GM18507 (cell line): ENCODE measurements at regions not wholly inside any gene's neighbourhood (a gene's known extent, or its start where the extent isn't known, plus 50 kb on each side); places are given as distances from the start of the nearest gene placed in this dataset.
"Not testable (repeated sequence)": the region's sequence is repeated elsewhere in the genome, so short reads cannot be mapped to it uniquely, and the experiment has no call there.

Source experiments
- DNase-seq: peaks from one replicate; pipeline ENCODE4 v3.0.0; 2011; ENCODE audit warnings: low read depth; ENCODE audit not compliant: insufficient read length; ENCODE audit errors: extremely low spot score
- FAIRE-seq: peaks from 2 replicates; lab custom pipeline; 2011; peaks lifted over from hg19 to GRCh38; lab: Jason Lieb, UNC

DNA sequence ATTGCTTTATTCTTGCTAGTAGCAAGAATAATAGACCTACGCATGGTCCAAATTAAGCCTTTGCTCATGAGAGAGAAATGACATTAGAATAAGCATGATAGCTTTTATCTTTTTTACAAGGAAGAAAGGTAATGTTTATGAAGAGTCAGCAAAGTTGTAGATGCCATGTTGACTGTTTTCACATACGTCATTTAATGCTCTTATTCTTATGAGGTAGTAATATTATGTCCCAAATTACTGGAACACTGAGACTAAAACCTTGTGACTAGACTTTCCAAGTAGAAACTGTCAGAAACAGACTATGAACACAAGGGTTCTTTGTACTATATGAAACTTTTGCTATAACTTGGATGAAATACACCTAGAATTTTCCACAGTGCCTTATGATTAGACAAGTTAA, 552.8 kb upstream of the SLC8A1 start:
- no peak for FAIRE-seq
- no peak for DNase-seq

- DNase-seq (no peak), FAIRE-seq (no peak)
Observed at GRCh38 chr2:41020358-41020757, 568.5 kb upstream of the SLC8A1 start.

DNA sequence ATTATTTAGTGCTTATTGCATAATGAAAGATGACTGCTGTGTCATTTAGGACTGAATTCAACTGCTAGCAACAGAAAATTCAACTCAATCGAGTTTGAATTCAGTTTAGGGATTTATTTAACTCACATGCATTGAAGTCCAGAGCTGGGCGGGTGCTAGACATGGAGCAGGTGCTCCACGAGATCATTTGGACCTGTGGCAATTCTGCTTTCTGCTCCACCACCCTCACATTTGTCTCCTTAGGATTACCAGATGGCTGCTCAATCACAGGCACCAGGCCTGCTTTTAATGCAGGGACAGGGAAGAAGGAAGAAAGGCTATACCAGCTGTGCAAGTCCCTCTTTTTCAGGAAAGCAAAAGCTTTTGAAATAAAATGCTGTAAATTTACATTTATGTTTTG, 572.9 kb upstream of the SLC8A1 start:
- no peak for FAIRE-seq
- no peak for DNase-seq

- no peak for DNase-seq
- no peak for FAIRE-seq
Observed at GRCh38 chr2:41026613-41027012, 574.7 kb upstream of the SLC8A1 start.

DNA sequence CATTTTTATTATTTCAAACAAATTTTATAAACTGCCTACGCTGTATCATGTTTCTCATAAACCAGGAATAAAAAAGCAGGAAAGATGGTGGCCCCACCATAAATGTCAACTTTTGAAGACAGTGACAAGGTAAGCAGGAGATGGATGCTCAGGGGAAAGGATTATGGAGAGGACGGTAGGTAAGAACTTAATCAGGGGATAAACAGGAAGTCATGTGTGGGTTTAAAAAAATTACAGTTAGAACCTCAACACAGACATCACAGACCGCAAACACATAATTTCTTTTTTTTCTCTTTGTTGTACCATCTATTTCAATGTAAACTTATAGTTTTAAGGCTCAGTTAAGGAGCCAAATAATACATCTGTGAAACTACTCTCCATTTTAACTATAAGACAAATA, 575.2 kb upstream of the SLC8A1 start:
- FAIRE-seq (no peak), DNase-seq (no peak)

GRCh38 chr2:41031282-41031681, 579.4 kb upstream of the SLC8A1 start:
- FAIRE-seq (no peak), DNase-seq (no peak)

DNA sequence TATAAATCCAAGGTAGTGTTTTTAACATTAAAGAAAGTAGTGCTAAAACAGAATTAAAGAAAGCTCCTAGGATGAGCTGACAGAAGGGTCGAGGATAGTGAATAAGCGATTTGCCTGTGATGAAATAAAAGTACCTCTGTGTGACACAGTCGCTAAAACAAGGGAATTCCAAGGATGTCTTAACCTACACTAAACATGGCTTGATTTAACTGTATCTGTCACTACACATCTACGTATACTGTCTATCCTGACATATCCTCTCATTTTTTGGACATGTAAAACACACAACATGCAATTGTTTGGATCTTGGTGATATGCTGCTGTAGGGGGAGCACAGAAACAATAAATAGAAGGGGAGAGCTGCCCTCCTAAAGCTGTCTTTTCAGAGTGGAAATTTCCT, 580.8 kb upstream of the SLC8A1 start:
- DNase-seq: no peak
- no peak for FAIRE-seq

DNA sequence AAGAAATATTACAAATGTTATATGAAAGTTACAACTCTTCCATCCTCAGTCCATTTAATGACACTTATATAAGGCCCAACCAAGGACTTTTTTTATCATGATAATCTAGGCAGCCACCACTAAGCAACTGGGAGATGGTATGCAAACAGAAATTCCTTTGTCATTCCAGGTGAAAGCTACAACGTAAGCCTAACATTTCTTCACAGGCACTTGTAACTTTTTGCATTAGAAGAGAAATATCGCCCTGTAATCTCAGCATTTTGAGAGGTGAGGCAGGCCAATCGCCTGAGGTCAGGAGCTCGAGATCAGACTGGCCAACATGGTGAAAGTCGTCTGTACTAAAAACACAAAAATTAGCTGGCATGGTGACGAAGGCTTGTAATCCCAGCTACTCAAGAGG, 581.2 kb upstream of the SLC8A1 start:
- FAIRE-seq (no peak), DNase-seq (no peak)

DNA sequence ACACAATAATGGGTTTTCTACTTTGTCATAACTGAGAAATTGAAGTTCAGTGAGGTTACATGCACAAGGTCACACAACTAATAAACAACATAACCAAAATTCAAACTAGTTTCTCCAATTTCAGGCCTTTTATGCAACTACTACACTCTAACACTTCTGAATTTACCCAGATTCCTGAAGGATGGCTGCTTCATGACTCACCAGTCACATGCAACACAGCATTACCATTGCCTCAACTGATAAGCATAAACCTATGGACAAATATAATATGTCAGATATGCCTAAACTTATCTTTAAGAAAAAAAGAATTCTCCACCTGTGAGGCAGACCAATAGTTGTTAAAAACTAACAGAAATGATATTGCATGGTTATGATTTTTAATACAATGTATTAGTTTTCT, 586.5 kb upstream of the SLC8A1 start:
- no peak for DNase-seq
- FAIRE-seq: no peak

GRCh38 chr2:41039750-41040149, 587.9 kb upstream of the SLC8A1 start:
- FAIRE-seq, DNase-seq: not testable (repeated sequence)

- FAIRE-seq (no peak), DNase-seq (no peak)
Observed at GRCh38 chr2:41040782-41041520, 589.1 kb upstream of the SLC8A1 start.

DNA sequence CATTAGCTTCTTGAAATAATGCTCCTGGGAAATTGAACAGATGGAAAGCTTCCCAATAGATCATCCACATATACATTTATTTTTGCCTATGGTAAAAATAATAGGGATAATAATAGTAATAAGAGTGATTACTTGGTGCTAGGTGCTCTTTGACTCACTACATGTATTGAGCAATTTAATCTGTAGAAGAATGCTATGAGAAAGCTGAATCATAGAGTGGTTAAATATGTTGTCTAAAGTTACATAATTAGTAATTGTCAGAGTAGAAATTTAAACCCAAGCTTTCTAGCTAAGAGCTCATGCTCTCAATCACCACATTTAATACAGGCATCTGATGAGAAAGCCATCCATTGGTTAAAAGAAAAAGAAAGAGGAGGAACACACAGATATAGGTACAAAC, 590.5 kb upstream of the SLC8A1 start:
- DNase-seq: no peak
- FAIRE-seq: no peak

DNA sequence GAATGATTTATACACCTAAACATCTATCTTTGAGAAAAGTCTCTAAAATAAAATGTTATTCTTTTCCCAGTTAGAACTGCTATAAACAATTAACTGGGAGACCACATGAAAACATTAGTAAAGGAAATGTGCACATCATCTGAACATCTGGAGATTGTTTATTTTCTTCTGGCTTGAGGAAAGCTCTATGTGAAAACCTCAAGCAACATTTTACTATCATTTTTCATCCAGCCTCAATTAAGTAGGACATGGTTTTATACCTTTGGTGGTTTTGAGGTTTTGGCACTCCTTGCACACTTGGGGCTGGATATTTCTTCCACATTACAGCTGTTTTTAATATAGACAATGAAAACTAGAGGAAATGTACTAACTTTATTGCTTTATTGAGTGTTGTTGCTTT, 609.5 kb upstream of the SLC8A1 start:
- FAIRE-seq: no peak
- no peak for DNase-seq

DNA sequence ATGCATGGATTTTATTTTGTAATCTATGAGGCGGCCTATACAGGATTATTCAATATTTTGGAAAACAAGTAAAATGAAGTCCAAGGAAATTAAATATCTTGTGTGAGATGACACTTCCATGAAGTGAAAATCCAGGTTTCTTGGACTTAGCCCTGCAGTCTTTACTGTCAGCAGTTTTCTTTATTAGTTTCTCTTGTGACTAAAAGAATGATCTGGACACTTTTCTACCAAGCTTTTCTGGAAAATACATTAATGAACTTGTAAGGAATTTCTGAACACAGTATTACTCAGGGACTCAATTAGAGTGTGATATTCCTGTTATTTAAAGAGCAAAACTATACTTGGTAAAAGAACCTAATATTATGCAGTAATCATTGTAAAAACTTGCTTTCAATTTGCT, 610.4 kb upstream of the SLC8A1 start:
- no peak for DNase-seq
- FAIRE-seq: no peak

GRCh38 chr2:41066168-41066567, 614.3 kb upstream of the SLC8A1 start:
- FAIRE-seq (no peak), DNase-seq (no peak)

GRCh38 chr2:41068740-41069139, 616.9 kb upstream of the SLC8A1 start:
- DNase-seq: no peak
- FAIRE-seq: no peak

DNA sequence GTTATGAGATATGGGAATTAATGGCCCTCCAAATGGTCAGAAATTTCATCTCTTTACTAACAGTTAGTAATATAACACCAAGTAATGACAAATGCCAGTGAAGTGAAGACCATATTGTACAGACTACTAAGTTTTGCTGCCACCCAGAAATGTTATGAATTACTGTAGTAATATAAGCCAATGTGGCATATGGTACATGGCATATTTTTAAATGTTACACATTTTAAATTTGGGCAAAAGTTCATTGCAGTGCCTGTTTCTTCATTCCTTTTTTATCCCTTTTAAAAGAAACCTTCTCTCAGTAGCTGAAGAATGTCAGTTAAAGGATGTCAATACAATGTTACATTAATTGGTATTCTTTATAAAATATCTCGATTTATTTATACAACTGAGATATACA, 626.5 kb upstream of the SLC8A1 start:
- DNase-seq: no peak
- FAIRE-seq: no peak

- FAIRE-seq (no peak), DNase-seq (no peak)
Observed at GRCh38 chr2:41079011-41079410, 627.1 kb upstream of the SLC8A1 start.

- DNase-seq (no peak), FAIRE-seq (no peak)
Observed at GRCh38 chr2:41084321-41084720, 632.4 kb upstream of the SLC8A1 start.

DNA sequence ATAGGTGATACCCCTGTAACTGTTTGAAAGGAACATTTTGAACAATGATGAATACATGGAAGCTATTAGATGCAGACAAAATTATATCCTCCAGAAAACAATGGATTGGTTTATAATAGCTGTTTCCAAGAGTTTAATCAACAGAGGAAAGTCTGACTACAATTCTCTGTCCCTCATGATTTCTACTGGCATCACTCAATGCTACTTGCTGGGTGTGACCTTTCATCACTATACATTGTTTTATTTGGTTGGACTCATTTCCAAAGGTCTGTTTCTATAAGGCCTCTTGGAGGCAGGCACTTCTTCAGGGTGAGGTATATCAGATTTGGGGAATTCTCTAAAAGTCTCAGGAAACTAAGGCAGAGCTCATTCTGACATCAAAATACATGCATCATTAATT, 636.1 kb upstream of the SLC8A1 start:
- no peak for FAIRE-seq
- no peak for DNase-seq

DNA sequence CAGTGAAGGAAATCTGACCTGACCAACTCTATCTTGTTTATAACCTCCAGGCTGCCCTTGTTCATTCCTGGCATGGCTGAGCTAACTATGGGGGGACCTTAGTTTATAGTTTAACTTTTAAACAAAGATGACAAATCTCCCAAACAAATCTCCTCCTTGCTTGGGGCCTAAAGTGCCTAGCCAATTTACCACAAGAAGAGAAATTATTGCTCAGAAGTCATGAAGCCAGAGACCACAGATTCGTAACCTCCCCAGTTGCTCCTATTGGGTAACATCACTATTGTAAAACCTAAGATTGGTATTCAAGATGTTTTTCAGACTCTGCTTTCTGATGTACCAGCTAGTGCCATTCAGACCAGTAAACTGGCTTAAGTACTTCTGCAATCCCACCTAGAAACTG, 649.4 kb upstream of the SLC8A1 start:
- no peak for DNase-seq
- FAIRE-seq: no peak

GRCh38 chr2:41109744-41110143, 657.9 kb upstream of the SLC8A1 start:
- DNase-seq (no peak), FAIRE-seq (no peak)
